VCaP (cell line): ENCODE measurements at regions not wholly inside any gene's neighbourhood (a gene's known extent, or its start where the extent isn't known, plus 50 kb on each side); places are given as distances from the start of the nearest gene placed in this dataset.
"Not testable (repeated sequence)": the region's sequence is repeated elsewhere in the genome, so short reads cannot be mapped to it uniquely, and the experiment has no call there.

Experiments used
- H3K27ac ChIP-seq: fragments of 450-650 bp; 2 replicates; pipeline ENCODE4 v1.5.1; 2017

- H3K27ac ChIP-seq, result not testable (repeated sequence)
Measured at GRCh38 chr15:20243486-20244240, 297.9 kb downstream of the GOLGA6L6 start.

DNA sequence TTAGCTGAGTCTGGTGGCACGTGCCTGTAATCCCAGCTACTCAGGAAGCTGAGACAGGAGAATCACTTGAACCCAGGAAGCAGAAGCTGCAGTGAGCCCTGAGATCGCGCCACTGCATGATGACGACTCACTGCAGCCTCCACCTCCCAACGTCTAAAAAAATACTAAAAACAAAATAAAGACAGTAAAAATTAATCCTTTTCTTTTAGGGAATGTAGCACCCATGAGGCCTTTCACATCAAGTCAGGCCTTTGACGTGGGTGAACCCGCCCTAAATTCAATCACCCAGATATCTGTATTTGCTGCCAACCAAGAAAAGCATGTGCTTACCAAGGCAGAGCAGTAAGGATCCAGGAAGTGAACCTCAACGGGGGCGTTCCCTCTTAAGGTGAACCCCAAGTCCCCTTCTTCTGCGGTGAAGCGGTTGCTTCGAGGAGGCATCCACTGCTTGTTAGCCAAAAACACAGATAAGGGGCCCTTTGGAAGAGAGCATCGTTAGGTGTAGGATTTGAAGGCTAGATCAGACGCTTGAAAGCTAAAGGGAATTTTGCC is 301.2 kb downstream of the GOLGA6L6 start:
- not testable (repeated sequence) for H3K27ac ChIP-seq

- H3K27ac ChIP-seq, result not testable (repeated sequence)
Measured at GRCh38 chr15:20239186-20239585, 302.4 kb downstream of the GOLGA6L6 start.

DNA sequence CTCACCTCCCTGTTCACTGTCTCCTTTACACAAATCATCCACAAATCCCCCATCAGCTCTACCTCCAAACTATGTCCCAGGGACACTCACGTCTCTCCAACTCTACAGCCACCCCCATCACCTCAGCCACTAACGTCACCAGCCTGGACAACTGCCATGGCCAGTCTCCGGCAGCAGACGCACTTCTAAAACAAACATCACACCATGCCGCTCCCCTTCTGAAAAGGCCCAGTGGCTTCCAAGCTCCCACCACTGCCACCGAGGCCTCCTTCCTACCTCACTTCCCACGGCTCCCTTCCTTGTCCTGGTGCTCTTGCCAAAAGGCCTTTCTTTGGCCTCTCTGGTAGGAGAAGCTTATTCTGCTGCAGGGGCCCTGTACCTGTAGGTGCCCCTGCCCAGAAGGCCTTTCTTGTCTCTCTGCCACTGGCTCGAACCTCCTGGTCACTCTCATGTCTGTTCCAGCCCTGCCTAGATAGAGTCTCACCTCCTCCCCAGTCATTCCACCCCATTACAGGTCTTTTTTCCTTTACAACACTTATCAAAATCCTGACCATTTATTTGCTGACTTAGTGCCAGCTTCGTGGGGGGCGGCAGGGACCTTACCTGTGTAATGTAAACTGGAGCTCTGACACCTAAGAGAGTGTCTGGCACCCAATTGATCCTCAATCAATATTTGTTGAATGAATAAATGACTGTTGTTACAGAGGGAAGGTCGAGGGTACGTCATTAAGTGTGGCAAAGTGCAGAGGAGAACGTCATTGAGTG is 304.2 kb downstream of the GOLGA6L6 start:
- H3K27ac ChIP-seq, result not testable (repeated sequence)

DNA sequence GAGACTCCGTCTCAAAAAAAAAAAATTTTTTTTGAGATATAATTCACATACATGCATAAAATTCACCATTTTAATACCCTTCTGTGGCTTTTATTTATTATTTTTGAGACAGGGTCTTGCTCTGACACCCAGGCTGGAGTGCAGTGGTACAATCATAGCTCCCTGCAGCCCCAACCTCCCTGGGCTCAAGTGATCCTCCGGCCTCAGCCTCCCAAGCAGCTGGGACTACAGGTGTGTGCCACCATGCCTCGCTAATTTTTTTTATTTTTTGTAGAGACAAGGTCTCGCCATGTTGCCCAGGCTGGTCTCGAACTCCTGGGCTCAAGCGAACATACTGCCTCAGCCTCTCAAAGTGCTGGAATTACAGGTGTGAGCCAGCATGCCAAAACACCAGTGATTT is 305.9 kb downstream of the GOLGA6L6 start:
- not testable (repeated sequence) for H3K27ac ChIP-seq

- not testable (repeated sequence) for H3K27ac ChIP-seq
Measured at GRCh38 chr15:20234006-20234540, 307.5 kb downstream of the GOLGA6L6 start.

GRCh38 chr15:20232457-20232856 is 309.1 kb downstream of the GOLGA6L6 start:
- H3K27ac ChIP-seq, result not testable (repeated sequence)

DNA sequence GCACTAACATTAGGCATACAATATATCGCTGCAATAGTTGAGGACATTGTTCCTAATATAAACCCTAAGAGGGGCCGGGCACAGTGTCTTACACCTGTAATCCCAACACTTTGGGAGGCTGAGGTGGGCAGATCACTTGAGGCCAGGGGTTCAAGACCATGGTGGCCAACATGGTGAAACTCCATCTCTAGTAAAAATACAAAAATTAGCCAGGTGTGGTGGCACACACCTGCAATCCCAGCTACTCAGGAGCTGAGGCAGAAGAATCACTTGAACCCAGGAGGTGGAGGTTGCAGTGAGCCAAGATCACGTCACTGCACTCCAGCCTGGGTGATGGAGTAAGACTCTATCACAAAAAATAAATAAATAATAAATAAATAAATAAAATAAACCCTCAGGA is 310.9 kb downstream of the GOLGA6L6 start:
- H3K27ac ChIP-seq, result not testable (repeated sequence)

GRCh38 chr15:20228791-20229190 is 312.8 kb downstream of the GOLGA6L6 start:
- not testable (repeated sequence) for H3K27ac ChIP-seq

DNA sequence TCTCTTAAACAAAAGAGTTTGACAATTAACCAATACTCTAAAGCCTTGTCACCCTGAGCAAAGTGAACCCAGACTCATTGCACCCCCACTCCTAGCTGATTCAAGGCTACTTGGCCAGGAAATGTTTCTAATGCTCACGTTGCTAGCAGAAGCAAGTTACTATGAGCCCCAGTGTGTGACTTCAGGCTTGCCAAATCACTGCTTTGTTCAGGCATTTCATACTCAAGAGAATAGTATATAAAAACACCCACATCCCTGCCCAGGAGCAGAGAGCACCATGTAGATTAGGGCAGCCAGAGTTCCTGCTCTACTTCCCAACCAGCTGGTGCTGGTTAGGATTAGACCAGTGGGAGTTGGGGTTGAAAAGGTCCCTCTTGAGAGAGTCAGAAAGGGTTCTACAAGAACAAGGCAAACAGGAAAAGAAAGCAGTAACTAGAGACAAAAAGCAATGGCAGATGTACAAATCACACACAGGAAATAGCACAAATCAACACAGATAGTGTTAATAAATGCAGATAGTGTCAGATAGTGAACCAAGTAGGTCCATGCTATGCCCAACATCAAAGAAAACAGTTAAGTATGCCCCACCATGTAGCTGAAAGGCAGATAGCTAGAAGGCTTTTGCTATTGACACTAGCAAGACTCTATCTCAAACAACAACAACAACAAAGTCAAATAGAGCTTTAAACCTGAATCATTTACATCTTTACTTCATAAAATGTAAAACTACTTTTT is 314.3 kb downstream of the GOLGA6L6 start:
- not testable (repeated sequence) for H3K27ac ChIP-seq

DNA sequence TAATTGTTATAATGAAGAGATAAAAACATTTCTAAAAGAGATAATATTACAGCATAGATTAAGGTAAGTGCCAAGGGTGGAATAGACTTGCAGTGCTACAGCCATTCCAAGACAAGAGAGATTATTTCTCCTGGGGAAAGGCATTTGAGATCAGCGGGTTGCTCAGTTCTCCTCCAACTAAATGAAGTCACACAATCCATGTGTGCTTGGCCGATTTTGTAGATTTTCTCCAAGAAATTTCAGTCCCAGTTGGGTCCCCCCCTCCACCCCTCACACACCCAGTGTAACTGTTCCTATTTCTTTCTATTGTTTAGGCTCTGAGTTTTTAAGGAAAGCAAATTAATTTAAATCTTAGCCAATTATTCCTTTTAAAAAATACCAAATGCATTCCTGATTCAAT is 315.1 kb downstream of the GOLGA6L6 start:
- not testable (repeated sequence) for H3K27ac ChIP-seq

- H3K27ac ChIP-seq, result not testable (repeated sequence)
Measured at GRCh38 chr15:20221063-20221462, 320.5 kb downstream of the GOLGA6L6 start.

DNA sequence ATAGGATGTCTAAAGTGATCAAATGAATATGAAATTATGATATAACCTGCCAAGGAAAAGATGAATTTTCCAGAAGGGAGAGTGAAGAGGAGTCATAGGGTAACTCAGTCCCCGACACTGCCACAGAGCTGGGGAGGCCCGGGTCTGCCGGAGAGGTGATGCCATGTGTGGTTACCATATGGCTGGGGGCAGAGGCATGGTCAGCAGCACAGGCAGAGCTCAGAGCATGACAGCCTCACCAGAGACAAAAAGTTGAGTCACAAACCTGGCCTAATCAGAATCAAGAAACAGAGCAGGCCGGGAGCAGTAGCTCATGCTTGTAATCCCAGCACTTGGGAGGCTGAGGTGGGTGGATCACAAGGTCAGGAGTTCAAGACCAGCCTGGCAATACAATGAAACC is 322.4 kb downstream of the GOLGA6L6 start:
- H3K27ac ChIP-seq, result not testable (repeated sequence)

DNA sequence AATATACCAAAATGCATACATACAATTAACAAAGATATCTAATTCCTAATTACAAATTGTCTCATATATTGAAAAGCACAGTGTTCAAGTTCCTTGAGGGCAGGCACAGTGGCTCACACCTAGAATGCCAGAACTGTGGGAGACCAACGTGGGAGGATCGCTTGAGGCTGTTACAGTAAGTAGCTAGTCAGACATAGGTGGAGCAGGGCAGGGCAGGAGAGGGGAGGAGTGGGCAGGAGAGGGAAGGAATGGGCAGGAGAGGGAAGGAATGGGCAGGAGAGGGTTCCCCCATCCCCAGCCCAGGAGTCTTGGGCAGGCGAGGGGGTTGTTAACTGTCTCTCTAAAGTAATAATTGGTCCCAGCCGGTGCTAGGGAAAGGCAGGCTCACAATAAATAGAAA is 325.9 kb downstream of the GOLGA6L6 start:
- not testable (repeated sequence) for H3K27ac ChIP-seq

DNA sequence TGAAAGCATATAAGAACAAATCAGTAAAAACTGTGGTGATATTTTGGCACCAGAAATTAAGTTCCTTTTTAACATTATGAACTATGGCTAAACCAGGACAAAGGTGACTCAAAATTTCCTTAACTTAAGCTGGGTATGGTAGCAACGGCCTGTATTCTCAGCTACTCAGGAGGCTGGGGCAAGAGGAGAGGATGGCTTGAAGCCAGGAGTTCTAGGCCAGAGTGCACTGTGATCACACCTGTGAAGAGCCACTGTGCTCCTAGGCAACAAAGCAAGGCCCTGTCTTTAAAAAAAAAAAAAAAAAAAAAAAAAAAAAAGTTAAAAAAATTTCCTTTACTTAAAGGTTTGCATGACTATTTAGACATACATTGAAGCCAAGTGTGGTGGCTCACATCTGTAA is 327.5 kb downstream of the GOLGA6L6 start:
- H3K27ac ChIP-seq, result not testable (repeated sequence)

DNA sequence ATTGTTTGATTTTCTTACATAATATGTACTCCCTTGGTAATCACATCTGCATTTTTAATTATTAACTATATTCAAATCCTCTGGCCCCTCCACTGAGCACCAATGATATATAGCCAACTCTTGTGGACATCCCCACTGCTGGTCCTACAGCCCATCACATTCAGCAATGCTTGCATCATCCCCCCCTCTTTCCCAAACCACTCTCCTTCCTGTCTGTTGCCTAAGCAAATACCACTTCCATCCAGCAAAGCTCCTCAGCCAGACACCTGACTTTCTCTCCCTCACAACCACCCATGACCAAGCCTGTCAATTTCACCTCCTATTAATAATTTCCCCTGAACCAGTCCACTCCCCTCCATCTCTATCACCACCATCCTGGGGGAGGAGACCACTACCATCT is 330.1 kb downstream of the GOLGA6L6 start:
- not testable (repeated sequence) for H3K27ac ChIP-seq

GRCh38 chr15:20209973-20210372 is 331.6 kb downstream of the GOLGA6L6 start:
- not testable (repeated sequence) for H3K27ac ChIP-seq

DNA sequence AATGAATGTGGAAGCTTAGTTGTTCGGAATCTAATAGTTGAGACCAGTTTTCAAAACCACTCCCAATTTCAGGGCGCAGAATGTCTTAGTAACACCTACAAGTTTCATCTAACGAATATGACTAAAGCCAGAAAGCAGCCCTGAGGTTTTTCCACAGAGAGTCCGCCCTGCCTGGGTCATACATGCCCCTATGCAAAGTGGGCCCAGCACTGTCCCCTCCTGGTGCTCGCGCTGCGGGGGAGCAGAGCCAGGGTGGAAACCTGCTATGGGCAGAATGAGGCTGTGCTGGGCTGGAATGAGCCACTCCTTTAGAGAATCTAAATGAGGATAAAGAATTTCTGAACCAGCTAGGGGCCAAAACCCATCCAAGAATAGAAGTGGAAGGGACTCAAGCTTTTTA is 334.0 kb downstream of the GOLGA6L6 start:
- not testable (repeated sequence) for H3K27ac ChIP-seq

- not testable (repeated sequence) for H3K27ac ChIP-seq
Measured at GRCh38 chr15:20207198-20207597, 334.4 kb downstream of the GOLGA6L6 start.

DNA sequence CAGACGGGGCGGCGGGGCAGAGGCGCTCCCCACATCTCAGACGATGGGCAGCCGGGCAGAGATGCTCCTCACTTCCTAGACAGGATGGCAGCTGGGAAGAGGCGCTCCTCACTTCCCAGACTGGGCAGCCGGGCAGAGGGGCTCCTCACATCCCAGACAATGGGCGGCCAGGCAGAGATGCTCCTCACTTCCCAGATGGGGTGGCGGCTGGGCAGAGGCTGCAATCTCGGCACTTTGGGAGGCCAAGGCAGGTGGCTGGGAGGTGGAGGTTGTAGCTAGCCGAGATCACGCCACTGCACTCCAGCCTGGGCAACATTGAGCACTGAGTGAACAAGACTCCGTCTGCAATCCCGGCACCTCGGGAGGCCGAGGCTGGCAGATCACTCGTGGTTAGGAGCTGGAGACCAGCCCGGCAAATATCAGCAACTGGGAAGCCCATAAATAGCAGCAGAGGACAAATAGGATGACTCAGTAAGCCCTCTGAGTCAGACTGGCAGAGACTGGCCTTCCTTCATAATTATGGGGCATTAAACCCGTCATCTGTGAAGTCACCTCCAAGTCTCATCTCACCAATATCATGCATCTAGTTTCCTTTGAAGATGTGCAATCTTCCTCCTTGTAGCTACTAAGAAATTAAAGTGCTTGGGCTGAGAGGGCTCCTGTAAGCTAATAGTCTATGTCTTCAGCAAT is 337.3 kb downstream of the GOLGA6L6 start:
- not testable (repeated sequence) for H3K27ac ChIP-seq

GRCh38 chr15:20203649-20204150 is 337.9 kb downstream of the GOLGA6L6 start:
- H3K27ac ChIP-seq, result not testable (repeated sequence)
